HEK293 (cell line): ENCODE measurements at regions not wholly inside any gene's neighbourhood (a gene's known extent, or its start where the extent isn't known, plus 50 kb on each side); places are given as distances from the start of the nearest gene placed in this dataset.

Source experiments
- CTCF ChIA-PET: fragments of 350-600 bp; formaldehyde crosslinking; extraction: SDS; loops from one replicate; lab custom pipeline; 2021; ENCODE audit warnings: antibody characterized with exemption; lab: Yijun Ruan, JAX
- POLR2A ChIA-PET: fragments of 300-600 bp; formaldehyde crosslinking; extraction: SDS; loops from one replicate; lab custom pipeline; 2020; ENCODE audit warnings: antibody characterized with exemption, inconsistent platforms; lab: Yijun Ruan, JAX
- H3K27ac ChIP-seq: fragments of 200-500 bp; sonication (Bioruptor generic); 2 replicates; pipeline ENCODE4 v1.5.1; 2014; ENCODE audit warnings: low read depth, low read length, control low read depth, inconsistent platforms; ENCODE audit errors: extremely low read depth
- H3K36me3 ChIP-seq, 2 experiments: fragments of 200-500 bp in 1 of 2; sonication (Bioruptor generic) in 1 of 2; 1 replicate in 1 of 2; 2 replicates in 1 of 2; pipeline ENCODE4 v1.5.1; 2014 to 2017; ENCODE audit warnings: inconsistent platforms in 2 of 2, low read length in 2 of 2; ENCODE audit not compliant: control insufficient read depth in 2 of 2, insufficient read depth in 1 of 2
- H3K4me1 ChIP-seq: fragments of 200-500 bp; sonication (Bioruptor generic); 2 replicates; pipeline ENCODE4 v1.5.1; 2014; ENCODE audit warnings: mild to moderate bottlenecking, low read length, inconsistent platforms; ENCODE audit not compliant: control insufficient read depth, insufficient read depth
- H3K4me3 ChIP-seq: 2 replicates; pipeline ENCODE4 v1.5.1; 2011; ENCODE audit warnings: low read depth, mild to moderate bottlenecking, control low read depth, low read length, moderate library complexity
- H3K9me3 ChIP-seq: fragments of 200-500 bp; sonication (Bioruptor generic); 2 replicates; pipeline ENCODE4 v1.5.1; 2014; ENCODE audit warnings: low read depth, low read length, inconsistent platforms; ENCODE audit not compliant: control insufficient read depth, insufficient read depth
- KLF1 ChIP-seq: fragments of 450-650 bp; formaldehyde crosslinking; IDR thresholded peaks from 2 replicates; pipeline ENCODE4 v1.5.1; 2016; ENCODE audit warnings: missing biosample characterization, missing genetic modification characterization
- PRDM6 ChIP-seq: fragments of 450-650 bp; formaldehyde crosslinking; IDR thresholded peaks from 2 replicates; pipeline ENCODE4 v1.5.1; 2017; ENCODE audit warnings: missing biosample characterization, missing genetic modification characterization
- SCRT1 ChIP-seq: fragments of 450-650 bp; formaldehyde crosslinking; IDR thresholded peaks from 2 replicates; pipeline ENCODE4 v1.5.1; 2016; ENCODE audit warnings: missing biosample characterization, missing genetic modification characterization, borderline replicate concordance
- SP3 ChIP-seq: fragments of 450-650 bp; formaldehyde crosslinking; IDR thresholded peaks from 2 replicates; pipeline ENCODE4 v1.5.1; 2016; ENCODE audit warnings: missing biosample characterization, missing genetic modification characterization
- SP7 ChIP-seq: fragments of 450-650 bp; formaldehyde crosslinking; IDR thresholded peaks from 2 replicates; pipeline ENCODE4 v1.5.1; 2016; ENCODE audit warnings: missing biosample characterization, missing genetic modification characterization
- WT1 ChIP-seq: fragments of 450-650 bp; formaldehyde crosslinking; IDR thresholded peaks from 2 replicates; pipeline ENCODE4 v1.5.1; 2016; ENCODE audit warnings: missing biosample characterization, missing genetic modification characterization
- ZNF132 ChIP-seq: fragments of 450-650 bp; formaldehyde crosslinking; IDR thresholded peaks from 2 replicates; pipeline ENCODE4 v1.5.1; 2017; ENCODE audit warnings: missing biosample characterization, missing genetic modification characterization, borderline replicate concordance
- ZNF184 ChIP-seq: fragments of 450-650 bp; IDR thresholded peaks from 2 replicates; pipeline ENCODE4 v1.5.1; 2018; ENCODE audit warnings: missing biosample characterization, mild to moderate bottlenecking, missing genetic modification characterization
- ZNF223 ChIP-seq: fragments of 450-650 bp; formaldehyde crosslinking; IDR thresholded peaks from 2 replicates; pipeline ENCODE4 v1.5.1; 2016; ENCODE audit warnings: missing biosample characterization, missing genetic modification characterization
- ZNF302 ChIP-seq: fragments of 450-650 bp; formaldehyde crosslinking; IDR thresholded peaks from 2 replicates; pipeline ENCODE4 v1.5.1; 2016; ENCODE audit warnings: missing biosample characterization, missing genetic modification characterization, low read depth
- ZNF501 ChIP-seq: fragments of 450-650 bp; formaldehyde crosslinking; IDR thresholded peaks from 2 replicates; pipeline ENCODE4 v1.5.1; 2016; ENCODE audit warnings: missing biosample characterization, missing genetic modification characterization
- ZNF571 ChIP-seq: fragments of 450-650 bp; formaldehyde crosslinking; IDR thresholded peaks from 2 replicates; pipeline ENCODE4 v1.5.0; 2017; ENCODE audit warnings: missing biosample characterization, missing genetic modification characterization
- ZNF837 ChIP-seq: fragments of 450-650 bp; formaldehyde crosslinking; IDR thresholded peaks from 2 replicates; pipeline ENCODE4 v1.5.1; 2016; ENCODE audit warnings: missing biosample characterization, missing genetic modification characterization
- TF ChIP-seq, protein P1 (sequence below): fragments of 450-650 bp; formaldehyde crosslinking; IDR thresholded peaks from 2 replicates; pipeline ENCODE4 v1.5.1; 2017; ENCODE audit warnings: missing biosample characterization, missing genetic modification characterization
- TF ChIP-seq, protein P2 (sequence below): fragments of 450-650 bp; formaldehyde crosslinking; IDR thresholded peaks from 2 replicates; pipeline ENCODE4 v1.5.1; 2017; ENCODE audit warnings: missing biosample characterization, missing genetic modification characterization
- TF ChIP-seq, protein P3 (sequence below): fragments of 450-650 bp; formaldehyde crosslinking; IDR thresholded peaks from 2 replicates; pipeline ENCODE4 v1.5.1; 2016; ENCODE audit warnings: missing biosample characterization, missing genetic modification characterization
- TF ChIP-seq, protein P4 (sequence below): fragments of 450-650 bp; formaldehyde crosslinking; IDR thresholded peaks from 2 replicates; pipeline ENCODE4 v1.5.1; 2017; ENCODE audit warnings: missing biosample characterization, missing genetic modification characterization

GRCh38 chr6:25194172-25194678, 84.9 kb upstream of the CARMIL1 start:
- POLR2A ChIA-PET, result interaction anchor here (1.0 kb wide), 1 partner anchor 20 kb away, joined by 3 read pairs; no protein-coding TSS in a partner anchor
- CTCF ChIA-PET, result interaction anchor here (0.7 to 1.0 kb wide), 2 partner anchors 12 to 698 kb away, joined by 3 to 4 read pairs; no protein-coding TSS in a partner anchor
- Histone ChIP-seq H3K36me3 (no peaks in the 10 kb centered on the region), H3K4me3 (no peak overlapping the region), H3K27ac (no peak overlapping the region), H3K4me1 (peaks cover 25% of the 10 kb centered on the region), H3K9me3 (no peaks in the 10 kb centered on the region)
- TF ChIP-seq, protein P1, sequence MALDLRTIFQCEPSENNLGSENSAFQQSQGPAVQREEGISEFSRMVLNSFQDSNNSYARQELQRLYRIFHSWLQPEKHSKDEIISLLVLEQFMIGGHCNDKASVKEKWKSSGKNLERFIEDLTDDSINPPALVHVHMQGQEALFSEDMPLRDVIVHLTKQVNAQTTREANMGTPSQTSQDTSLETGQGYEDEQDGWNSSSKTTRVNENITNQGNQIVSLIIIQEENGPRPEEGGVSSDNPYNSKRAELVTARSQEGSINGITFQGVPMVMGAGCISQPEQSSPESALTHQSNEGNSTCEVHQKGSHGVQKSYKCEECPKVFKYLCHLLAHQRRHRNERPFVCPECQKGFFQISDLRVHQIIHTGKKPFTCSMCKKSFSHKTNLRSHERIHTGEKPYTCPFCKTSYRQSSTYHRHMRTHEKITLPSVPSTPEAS (tag by site-specific recombination), result no peak
- peak; percentile 40; the same call in 1 of the 2 replicates for TF ChIP-seq KLF1 (tag by site-specific recombination)

DNA sequence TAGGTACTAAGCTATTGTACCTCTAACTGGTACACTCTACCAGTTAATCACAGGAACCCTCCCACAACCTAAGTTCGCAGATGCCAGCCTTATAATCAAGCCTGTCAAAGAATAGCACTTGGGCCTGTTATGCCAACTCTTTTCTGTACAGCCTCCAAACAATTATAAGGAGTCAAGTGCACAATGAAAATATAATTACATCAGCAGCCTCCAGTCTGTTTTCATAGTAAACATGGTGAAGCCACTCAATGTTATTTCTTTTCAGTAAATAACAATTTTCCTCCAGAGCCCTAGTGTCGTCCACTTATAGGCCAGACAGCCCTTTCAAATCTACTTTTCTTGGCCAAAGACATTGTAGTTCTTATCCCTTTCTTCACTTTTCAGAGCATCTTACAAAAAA, 82.7 kb upstream of the CARMIL1 start:
- TF ChIP-seq WT1, result peak; percentile 82
- TF ChIP-seq, protein P2, sequence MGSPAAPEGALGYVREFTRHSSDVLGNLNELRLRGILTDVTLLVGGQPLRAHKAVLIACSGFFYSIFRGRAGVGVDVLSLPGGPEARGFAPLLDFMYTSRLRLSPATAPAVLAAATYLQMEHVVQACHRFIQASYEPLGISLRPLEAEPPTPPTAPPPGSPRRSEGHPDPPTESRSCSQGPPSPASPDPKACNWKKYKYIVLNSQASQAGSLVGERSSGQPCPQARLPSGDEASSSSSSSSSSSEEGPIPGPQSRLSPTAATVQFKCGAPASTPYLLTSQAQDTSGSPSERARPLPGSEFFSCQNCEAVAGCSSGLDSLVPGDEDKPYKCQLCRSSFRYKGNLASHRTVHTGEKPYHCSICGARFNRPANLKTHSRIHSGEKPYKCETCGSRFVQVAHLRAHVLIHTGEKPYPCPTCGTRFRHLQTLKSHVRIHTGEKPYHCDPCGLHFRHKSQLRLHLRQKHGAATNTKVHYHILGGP (tag by site-specific recombination), result no peak
- no peak for TF ChIP-seq ZNF571 (tag by site-specific recombination)
- TF ChIP-seq ZNF837 (tag by site-specific recombination), result no peak
- TF ChIP-seq, protein P3, sequence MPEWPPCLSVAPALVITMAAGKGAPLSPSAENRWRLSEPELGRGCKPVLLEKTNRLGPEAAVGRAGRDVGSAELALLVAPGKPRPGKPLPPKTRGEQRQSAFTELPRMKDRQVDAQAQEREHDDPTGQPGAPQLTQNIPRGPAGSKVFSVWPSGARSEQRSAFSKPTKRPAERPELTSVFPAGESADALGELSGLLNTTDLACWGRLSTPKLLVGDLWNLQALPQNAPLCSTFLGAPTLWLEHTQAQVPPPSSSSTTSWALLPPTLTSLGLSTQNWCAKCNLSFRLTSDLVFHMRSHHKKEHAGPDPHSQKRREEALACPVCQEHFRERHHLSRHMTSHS (tag by site-specific recombination), result no peak
- no peak for TF ChIP-seq SCRT1 (tag by site-specific recombination)
- TF ChIP-seq ZNF184 (tag by site-specific recombination), result no peak
- no peak for TF ChIP-seq SP3 (tag by site-specific recombination)
- TF ChIP-seq ZNF132 (tag by site-specific recombination), result no peak
- TF ChIP-seq, protein P4, sequence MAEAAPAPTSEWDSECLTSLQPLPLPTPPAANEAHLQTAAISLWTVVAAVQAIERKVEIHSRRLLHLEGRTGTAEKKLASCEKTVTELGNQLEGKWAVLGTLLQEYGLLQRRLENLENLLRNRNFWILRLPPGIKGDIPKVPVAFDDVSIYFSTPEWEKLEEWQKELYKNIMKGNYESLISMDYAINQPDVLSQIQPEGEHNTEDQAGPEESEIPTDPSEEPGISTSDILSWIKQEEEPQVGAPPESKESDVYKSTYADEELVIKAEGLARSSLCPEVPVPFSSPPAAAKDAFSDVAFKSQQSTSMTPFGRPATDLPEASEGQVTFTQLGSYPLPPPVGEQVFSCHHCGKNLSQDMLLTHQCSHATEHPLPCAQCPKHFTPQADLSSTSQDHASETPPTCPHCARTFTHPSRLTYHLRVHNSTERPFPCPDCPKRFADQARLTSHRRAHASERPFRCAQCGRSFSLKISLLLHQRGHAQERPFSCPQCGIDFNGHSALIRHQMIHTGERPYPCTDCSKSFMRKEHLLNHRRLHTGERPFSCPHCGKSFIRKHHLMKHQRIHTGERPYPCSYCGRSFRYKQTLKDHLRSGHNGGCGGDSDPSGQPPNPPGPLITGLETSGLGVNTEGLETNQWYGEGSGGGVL, result no peak
- TF ChIP-seq SP7 (tag by site-specific recombination), result 0 out of 2 replicates have a peak, but pooled peaks have one; percentile 23
- 0 out of 2 replicates have a peak, but pooled peaks have one; percentile 21 for TF ChIP-seq PRDM6 (tag by site-specific recombination)
- no peak for TF ChIP-seq ZNF501
- TF ChIP-seq ZNF223 (tag by site-specific recombination), result no peak
- no peak for TF ChIP-seq ZNF302 (tag by site-specific recombination)
- no peak overlapping the region for H3K4me3 ChIP-seq
- ChIA-PET POLR2A (no interaction called here), CTCF (no interaction called here)
- H3K9me3 ChIP-seq, result no peaks in the 10 kb centered on the region
- H3K36me3 ChIP-seq, result no peaks in the 10 kb centered on the region
- no peak overlapping the region for H3K27ac ChIP-seq
- peaks cover 25% of the 10 kb centered on the region for H3K4me1 ChIP-seq
